Psoas muscle (tissue), 7 donors: ENCODE measurements at regions not wholly inside any gene's neighbourhood (a gene's known extent, or its start where the extent isn't known, plus 50 kb on each side); places are given as distances from the start of the nearest gene placed in this dataset.

ENCODE experiments used
- ATAC-seq, 4 donors: fragments of 200-7000 bp; cut with Tn5 transposase; one replicate each; pipeline ENCODE4 v1.9.1; 2020; ENCODE audit warnings: moderate library complexity in 3 of 4, mild to moderate bottlenecking in 2 of 4
- DNase-seq, 2 donors: peaks; one replicate each; pipeline ENCODE4 v3.0.0-alpha.2; 2020
- H3K27ac ChIP-seq: fragments of 200-600 bp; one replicate; pipeline ENCODE4 v1.8.0; 2022
- H3K27me3 ChIP-seq, 3 donors: fragments of 200-600 bp in 1 of 3; one replicate each; pipeline versions ENCODE4 v1.6.1 to v1.8.0; 2013 to 2022; ENCODE audit warnings: low read length in 2 of 3, mild to moderate bottlenecking in 2 of 3, moderate library complexity in 1 of 3; ENCODE audit not compliant: insufficient read depth in 3 of 3
- H3K36me3 ChIP-seq, 2 donors: fragments of 200-600 bp in 1 of 2; one replicate each; pipeline versions ENCODE4 v1.6.1 to v1.8.0; 2013 to 2022; ENCODE audit warnings: low read depth in 1 of 2, mild to moderate bottlenecking in 1 of 2, moderate library complexity in 1 of 2; ENCODE audit not compliant: insufficient read depth in 1 of 2
- H3K4me1 ChIP-seq: fragments of 200-600 bp; one replicate; pipeline ENCODE4 v1.8.0; 2022
- H3K4me3 ChIP-seq: fragments of 200-600 bp; one replicate; pipeline ENCODE4 v1.8.0; 2022; ENCODE audit warnings: mild to moderate bottlenecking
- H3K9me3 ChIP-seq: fragments of 200-600 bp; one replicate; pipeline ENCODE4 v1.8.0; 2022
- WGBS, 3 donors: extraction: QIAGEN DNeasy Blood & Tissue Kit; methylation state at CpG; one replicate each; pipeline versions ENCODE4 v1.1.6 to v1.1.7; 2013; 5-methylcytosine and 5-hydroxymethylcytosine counted together
- intact Hi-C, 2 donors: fragments of 100-400 bp; cut with DNase I; formaldehyde crosslinking; loops; one replicate each; pipeline versions ENCODE4 v1.11.0 to v1.14.2; 2022
- TF ChIP-seq, protein P1 (sequence below): fragments of 200-600 bp; IDR thresholded peaks from one replicate; pipeline ENCODE4 v1.8.0; 2022; ENCODE audit warnings: antibody characterized with exemption
- donor health status: healthy with polysubstance abuse.
- donor health status: DM: no; HTN: no; CAD: no; lungs with moderate emphysema.
- donor health status: Bipolar disorder and iron deficiency.
- donor health status: healthy.
- donor health status: DM: yes; HTN: yes; CAD: no.
- donor health status: DM: no; HTN: no; CAD: no.
- donor health status: DM: yes; HTN: yes; CAD: no.

DNA sequence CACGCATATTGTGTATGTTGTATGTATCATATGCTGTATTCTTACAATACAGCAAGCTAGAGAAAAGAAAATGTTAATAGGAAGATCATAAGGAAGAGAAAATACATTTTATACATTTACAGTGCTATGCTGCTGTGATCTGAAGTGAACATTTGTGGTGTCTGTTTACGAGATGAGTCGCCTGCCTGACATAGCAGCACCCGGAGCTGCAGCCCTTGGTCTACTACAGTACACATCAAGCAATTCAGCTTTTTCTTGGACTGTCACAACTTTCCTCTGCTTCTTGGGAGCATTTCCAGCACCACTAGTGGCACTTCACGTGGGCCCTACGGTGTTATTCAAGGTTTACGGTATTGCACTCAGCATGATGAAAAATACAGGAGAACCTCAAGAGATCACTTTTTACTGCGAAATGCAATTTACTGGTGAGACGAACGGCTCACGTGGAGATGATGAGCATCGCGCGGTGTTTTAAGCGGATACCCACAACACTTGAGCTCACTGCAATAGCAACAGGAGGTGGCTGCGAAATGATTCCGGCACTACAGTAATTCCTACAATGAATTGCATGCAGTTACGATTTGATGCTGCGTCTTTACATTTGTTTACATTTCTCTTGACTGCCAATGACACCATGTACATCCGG, 308.4 kb downstream of the FGF9 start:
- no peak for DNase-seq
- ATAC-seq = no peak
- H3K4me1 ChIP-seq = no peaks in the 10 kb centered on the region
- H3K27me3 ChIP-seq = peaks cover 0 to 2% (median 0%) of the 10 kb centered on the region in 3 donors
- H3K27ac ChIP-seq = no peak overlapping the region
- 78 to 86% (median 81%) methylated on average over 20 of the region's 20 CpGs for WGBS, 3 donors
- TF ChIP-seq, protein P1, sequence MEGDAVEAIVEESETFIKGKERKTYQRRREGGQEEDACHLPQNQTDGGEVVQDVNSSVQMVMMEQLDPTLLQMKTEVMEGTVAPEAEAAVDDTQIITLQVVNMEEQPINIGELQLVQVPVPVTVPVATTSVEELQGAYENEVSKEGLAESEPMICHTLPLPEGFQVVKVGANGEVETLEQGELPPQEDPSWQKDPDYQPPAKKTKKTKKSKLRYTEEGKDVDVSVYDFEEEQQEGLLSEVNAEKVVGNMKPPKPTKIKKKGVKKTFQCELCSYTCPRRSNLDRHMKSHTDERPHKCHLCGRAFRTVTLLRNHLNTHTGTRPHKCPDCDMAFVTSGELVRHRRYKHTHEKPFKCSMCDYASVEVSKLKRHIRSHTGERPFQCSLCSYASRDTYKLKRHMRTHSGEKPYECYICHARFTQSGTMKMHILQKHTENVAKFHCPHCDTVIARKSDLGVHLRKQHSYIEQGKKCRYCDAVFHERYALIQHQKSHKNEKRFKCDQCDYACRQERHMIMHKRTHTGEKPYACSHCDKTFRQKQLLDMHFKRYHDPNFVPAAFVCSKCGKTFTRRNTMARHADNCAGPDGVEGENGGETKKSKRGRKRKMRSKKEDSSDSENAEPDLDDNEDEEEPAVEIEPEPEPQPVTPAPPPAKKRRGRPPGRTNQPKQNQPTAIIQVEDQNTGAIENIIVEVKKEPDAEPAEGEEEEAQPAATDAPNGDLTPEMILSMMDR = no peak
- no peaks in the 10 kb centered on the region for H3K36me3 ChIP-seq
- no peak overlapping the region for H3K4me3 ChIP-seq
- intact Hi-C loops = no loop called here
- H3K9me3 ChIP-seq = no peaks in the 10 kb centered on the region

- 80 to 94% (median 86%) methylated on average over 2 of the region's 2 CpGs for WGBS, 3 donors
- no peaks in the 10 kb centered on the region for H3K36me3 ChIP-seq
- no peak for DNase-seq
- no peaks in the 10 kb centered on the region for H3K9me3 ChIP-seq
- TF ChIP-seq, protein P1 = no peak
- peaks cover 0 to 2% (median 0%) of the 10 kb centered on the region in 3 donors for H3K27me3 ChIP-seq
- ATAC-seq = no peak
- H3K4me1 ChIP-seq = no peaks in the 10 kb centered on the region
- no peak overlapping the region for H3K27ac ChIP-seq
- no peak overlapping the region for H3K4me3 ChIP-seq
- intact Hi-C loops = no loop called here
Observed at GRCh38 chr13:21980049-21980448, 309.2 kb downstream of the FGF9 start.

- Histone ChIP-seq H3K36me3 (no peaks in the 10 kb centered on the region), H3K27me3 (no peaks in the 10 kb centered on the region), H3K9me3 (no peaks in the 10 kb centered on the region), H3K4me3 (no peak overlapping the region), H3K4me1 (no peaks in the 10 kb centered on the region), H3K27ac (no peak overlapping the region)
- intact Hi-C loops = no loop called here
- 84 to 91% (median 89%) methylated on average over 4 of the region's 4 CpGs for WGBS, 3 donors
- ATAC-seq (no peak), DNase-seq (no peak)
- TF ChIP-seq, protein P1 = no peak
Observed at GRCh38 chr13:21984156-21984555, 313.3 kb downstream of the FGF9 start.

GRCh38 chr13:21986602-21987001, 315.7 kb downstream of the FGF9 start:
- Histone ChIP-seq H3K4me1 (no peaks in the 10 kb centered on the region), H3K36me3 (no peaks in the 10 kb centered on the region), H3K4me3 (no peak overlapping the region), H3K27ac (no peak overlapping the region), H3K27me3 (no peaks in the 10 kb centered on the region), H3K9me3 (no peaks in the 10 kb centered on the region)
- intact Hi-C loops = no loop called here
- TF ChIP-seq, protein P1 = no peak
- DNase-seq (peak; percentile 76), ATAC-seq (peak; percentile 30 to 73 (median 68))
- WGBS, 3 donors = 44 to 51% (median 51%) methylated on average over 10 of the region's 10 CpGs

GRCh38 chr13:21987793-21988192, 316.9 kb downstream of the FGF9 start:
- Histone ChIP-seq H3K27ac (no peak overlapping the region), H3K4me3 (no peak overlapping the region), H3K27me3 (no peaks in the 10 kb centered on the region), H3K36me3 (no peaks in the 10 kb centered on the region), H3K9me3 (no peaks in the 10 kb centered on the region), H3K4me1 (no peaks in the 10 kb centered on the region)
- TF ChIP-seq, protein P1 = no peak
- intact Hi-C loops = no loop called here
- ATAC-seq = no peak
- 52 to 59% (median 52%) methylated on average over 7 of the region's 7 CpGs for WGBS, 3 donors
- DNase-seq = no peak
